ENCODE measurements at regions not wholly inside any gene's neighbourhood (a gene's known extent, or its start where the extent isn't known, plus 50 kb on each side); places are given as distances from the start of the nearest gene placed in this dataset.

GRCh38 chr13:75123428-75123827, 358.5 kb downstream of the TBC1D4 start:
- no peaks in the 10 kb centered on the region for H3K36me3 ChIP-seq (ENCODE audit: control insufficient read depth, low read depth, low read length)
- H3K4me1 ChIP-seq (ENCODE audit: control insufficient read depth, low read depth, low read length): no peaks in the 10 kb centered on the region
- no peaks in the 10 kb centered on the region for H3K9me3 ChIP-seq (ENCODE audit: control insufficient read depth, low read depth, low read length)
- H3K9ac ChIP-seq (ENCODE audit: low read length): no peak overlapping the region
- no peak overlapping the region for H3K27ac ChIP-seq (ENCODE audit: low read length)
- no peak overlapping the region for H3K4me3 ChIP-seq (ENCODE audit: low read length)
- no peaks in the 10 kb centered on the region for H3K27me3 ChIP-seq (ENCODE audit: control insufficient read depth, insufficient read depth, low read length)

GRCh38 chr13:75120085-75120484, 361.9 kb downstream of the TBC1D4 start:
- Histone ChIP-seq H3K36me3 (ENCODE audit: control insufficient read depth, low read depth, low read length) (no peaks in the 10 kb centered on the region), H3K4me1 (ENCODE audit: control insufficient read depth, low read depth, low read length) (no peaks in the 10 kb centered on the region), H3K27me3 (ENCODE audit: control insufficient read depth, insufficient read depth, low read length) (no peaks in the 10 kb centered on the region), H3K4me3 (ENCODE audit: low read length) (no peak overlapping the region), H3K9ac (ENCODE audit: low read length) (no peak overlapping the region), H3K27ac (ENCODE audit: low read length) (no peak overlapping the region), H3K9me3 (ENCODE audit: control insufficient read depth, low read depth, low read length) (no peaks in the 10 kb centered on the region)

- Histone ChIP-seq H3K9ac (ENCODE audit: low read length) (no peak overlapping the region), H3K36me3 (ENCODE audit: control insufficient read depth, low read depth, low read length) (no peaks in the 10 kb centered on the region), H3K9me3 (ENCODE audit: control insufficient read depth, low read depth, low read length) (no peaks in the 10 kb centered on the region), H3K4me3 (ENCODE audit: low read length) (no peak overlapping the region), H3K27ac (ENCODE audit: low read length) (no peak overlapping the region), H3K27me3 (ENCODE audit: control insufficient read depth, insufficient read depth, low read length) (no peaks in the 10 kb centered on the region), H3K4me1 (ENCODE audit: control insufficient read depth, low read depth, low read length) (no peaks in the 10 kb centered on the region)
Observed at GRCh38 chr13:75115171-75115570, 366.8 kb downstream of the TBC1D4 start.

GRCh38 chr13:75103976-75104375, 378.0 kb downstream of the TBC1D4 start:
- no peaks in the 10 kb centered on the region for H3K36me3 ChIP-seq (ENCODE audit: control insufficient read depth, low read depth, low read length)
- H3K4me1 ChIP-seq (ENCODE audit: control insufficient read depth, low read depth, low read length): peaks cover 4% of the 10 kb centered on the region
- no peak overlapping the region for H3K27ac ChIP-seq (ENCODE audit: low read length)
- no peaks in the 10 kb centered on the region for H3K9me3 ChIP-seq (ENCODE audit: control insufficient read depth, low read depth, low read length)
- H3K4me3 ChIP-seq (ENCODE audit: low read length): no peak overlapping the region
- no peak overlapping the region for H3K9ac ChIP-seq (ENCODE audit: low read length)
- no peaks in the 10 kb centered on the region for H3K27me3 ChIP-seq (ENCODE audit: control insufficient read depth, insufficient read depth, low read length)

- Histone ChIP-seq H3K27me3 (ENCODE audit: control insufficient read depth, insufficient read depth, low read length) (no peaks in the 10 kb centered on the region), H3K27ac (ENCODE audit: low read length) (no peak overlapping the region), H3K9me3 (ENCODE audit: control insufficient read depth, low read depth, low read length) (no peaks in the 10 kb centered on the region), H3K4me1 (ENCODE audit: control insufficient read depth, low read depth, low read length) (peaks cover 4% of the 10 kb centered on the region), H3K36me3 (ENCODE audit: control insufficient read depth, low read depth, low read length) (no peaks in the 10 kb centered on the region), H3K4me3 (ENCODE audit: low read length) (no peak overlapping the region), H3K9ac (ENCODE audit: low read length) (no peak overlapping the region)
Observed at GRCh38 chr13:75102001-75102716, 379.8 kb downstream of the TBC1D4 start.

GRCh38 chr13:75101348-75101747, 380.6 kb downstream of the TBC1D4 start:
- Histone ChIP-seq H3K4me1 (ENCODE audit: control insufficient read depth, low read depth, low read length) (peaks cover 4% of the 10 kb centered on the region), H3K4me3 (ENCODE audit: low read length) (no peak overlapping the region), H3K27me3 (ENCODE audit: control insufficient read depth, insufficient read depth, low read length) (no peaks in the 10 kb centered on the region), H3K9me3 (ENCODE audit: control insufficient read depth, low read depth, low read length) (no peaks in the 10 kb centered on the region), H3K9ac (ENCODE audit: low read length) (no peak overlapping the region), H3K36me3 (ENCODE audit: control insufficient read depth, low read depth, low read length) (no peaks in the 10 kb centered on the region), H3K27ac (ENCODE audit: low read length) (no peak overlapping the region)

- Histone ChIP-seq H3K9ac (ENCODE audit: low read length) (no peak overlapping the region), H3K9me3 (ENCODE audit: control insufficient read depth, low read depth, low read length) (no peaks in the 10 kb centered on the region), H3K4me1 (ENCODE audit: control insufficient read depth, low read depth, low read length) (peaks cover 4% of the 10 kb centered on the region), H3K36me3 (ENCODE audit: control insufficient read depth, low read depth, low read length) (no peaks in the 10 kb centered on the region), H3K4me3 (ENCODE audit: low read length) (no peak overlapping the region), H3K27ac (ENCODE audit: low read length) (no peak overlapping the region), H3K27me3 (ENCODE audit: control insufficient read depth, insufficient read depth, low read length) (no peaks in the 10 kb centered on the region)
Observed at GRCh38 chr13:75092143-75092542, 389.8 kb downstream of the TBC1D4 start.

- no peak overlapping the region for H3K27ac ChIP-seq (ENCODE audit: low read length)
- H3K9me3 ChIP-seq (ENCODE audit: control insufficient read depth, low read depth, low read length): no peaks in the 10 kb centered on the region
- no peak overlapping the region for H3K4me3 ChIP-seq (ENCODE audit: low read length)
- no peaks in the 10 kb centered on the region for H3K36me3 ChIP-seq (ENCODE audit: control insufficient read depth, low read depth, low read length)
- H3K9ac ChIP-seq (ENCODE audit: low read length): no peak overlapping the region
- H3K4me1 ChIP-seq (ENCODE audit: control insufficient read depth, low read depth, low read length): peaks cover 4% of the 10 kb centered on the region
- H3K27me3 ChIP-seq (ENCODE audit: control insufficient read depth, insufficient read depth, low read length): no peaks in the 10 kb centered on the region
Observed at GRCh38 chr13:75091718-75092117, 390.3 kb downstream of the TBC1D4 start.

GRCh38 chr13:75090872-75091615, 390.9 kb downstream of the TBC1D4 start:
- Histone ChIP-seq H3K4me1 (ENCODE audit: control insufficient read depth, low read depth, low read length) (peaks cover 4% of the 10 kb centered on the region), H3K27me3 (ENCODE audit: control insufficient read depth, insufficient read depth, low read length) (no peaks in the 10 kb centered on the region), H3K36me3 (ENCODE audit: control insufficient read depth, low read depth, low read length) (no peaks in the 10 kb centered on the region), H3K9ac (ENCODE audit: low read length) (no peak overlapping the region), H3K9me3 (ENCODE audit: control insufficient read depth, low read depth, low read length) (peaks cover 2% of the 10 kb centered on the region), H3K4me3 (ENCODE audit: low read length) (no peak overlapping the region), H3K27ac (ENCODE audit: low read length) (no peak overlapping the region)

- no peaks in the 10 kb centered on the region for H3K36me3 ChIP-seq (ENCODE audit: control insufficient read depth, low read depth, low read length)
- H3K9ac ChIP-seq (ENCODE audit: low read length): no peak overlapping the region
- H3K9me3 ChIP-seq (ENCODE audit: control insufficient read depth, low read depth, low read length): peaks cover 2% of the 10 kb centered on the region
- H3K4me3 ChIP-seq (ENCODE audit: low read length): no peak overlapping the region
- peaks cover 4% of the 10 kb centered on the region for H3K4me1 ChIP-seq (ENCODE audit: control insufficient read depth, low read depth, low read length)
- H3K27ac ChIP-seq (ENCODE audit: low read length): no peak overlapping the region
- no peaks in the 10 kb centered on the region for H3K27me3 ChIP-seq (ENCODE audit: control insufficient read depth, insufficient read depth, low read length)
Observed at GRCh38 chr13:75088915-75089314, 393.1 kb downstream of the TBC1D4 start.

GRCh38 chr13:75079226-75079625, 402.7 kb downstream of the TBC1D4 start:
- Histone ChIP-seq H3K36me3 (ENCODE audit: control insufficient read depth, low read depth, low read length) (no peaks in the 10 kb centered on the region), H3K4me3 (ENCODE audit: low read length) (no peak overlapping the region), H3K27ac (ENCODE audit: low read length) (no peak overlapping the region), H3K9ac (ENCODE audit: low read length) (no peak overlapping the region), H3K27me3 (ENCODE audit: control insufficient read depth, insufficient read depth, low read length) (no peaks in the 10 kb centered on the region), H3K4me1 (ENCODE audit: control insufficient read depth, low read depth, low read length) (no peaks in the 10 kb centered on the region), H3K9me3 (ENCODE audit: control insufficient read depth, low read depth, low read length) (no peaks in the 10 kb centered on the region)

GRCh38 chr13:75076476-75076875, 405.5 kb downstream of the TBC1D4 start:
- H3K4me1 ChIP-seq (ENCODE audit: control insufficient read depth, low read depth, low read length): no peaks in the 10 kb centered on the region
- H3K4me3 ChIP-seq (ENCODE audit: low read length): no peak overlapping the region
- H3K9me3 ChIP-seq (ENCODE audit: control insufficient read depth, low read depth, low read length): no peaks in the 10 kb centered on the region

More at GRCh38 chr13:75076476-75076875, 405.5 kb downstream of the TBC1D4 start:
- H3K9ac ChIP-seq (ENCODE audit: low read length): no peak overlapping the region
- H3K27me3 ChIP-seq (ENCODE audit: control insufficient read depth, insufficient read depth, low read length): no peaks in the 10 kb centered on the region
- no peak overlapping the region for H3K27ac ChIP-seq (ENCODE audit: low read length)
- H3K36me3 ChIP-seq (ENCODE audit: control insufficient read depth, low read depth, low read length): no peaks in the 10 kb centered on the region

Data from iPS-18a (cell line).